Activated CD8-positive, alpha-beta memory T cell treated with anti-CD3 and anti-CD28 coated beads, Interleukin-2, amount 10 ng/mL, durations not matched to agents 7 days and 5 days (primary cell): ENCODE measurements at regions not wholly inside any gene's neighbourhood (a gene's known extent, or its start where the extent isn't known, plus 50 kb on each side); places are given as distances from the start of the nearest gene placed in this dataset.

Experiments
- ATAC-seq: fragments of 150-1000 bp; cut with Tn5 transposase; one replicate; pipeline ENCODE4 v1.10.0; 2021; ENCODE audit warnings: moderate library complexity
- CTCF ChIA-PET: fragments of 350-600 bp; sonication (Branson Sonifier 250); formaldehyde crosslinking; loops from one replicate; lab custom pipeline; 2021; ENCODE audit warnings: antibody characterized with exemption; lab: Charles Lee
- DNase-seq: peaks from one replicate; pipeline ENCODE4 v3.0.0-alpha.2; 2020
- H3K27ac Mint-ChIP-seq: one replicate; pipeline ENCODE4 v1.8.0; 2021; ENCODE audit warnings: mild to moderate bottlenecking, mixed read lengths
- H3K27me3 Mint-ChIP-seq: one replicate; pipeline ENCODE4 v1.8.0; 2021; ENCODE audit warnings: mixed read lengths
- H3K36me3 Mint-ChIP-seq: one replicate; pipeline ENCODE4 v1.8.0; 2021; ENCODE audit warnings: mild to moderate bottlenecking, mixed read lengths
- H3K4me1 Mint-ChIP-seq: one replicate; pipeline ENCODE4 v1.8.0; 2021; ENCODE audit warnings: mixed read lengths
- H3K4me3 Mint-ChIP-seq: one replicate; pipeline ENCODE4 v1.8.0; 2021; ENCODE audit warnings: mild to moderate bottlenecking, moderate library complexity, mixed read lengths
- H3K9me3 Mint-ChIP-seq: one replicate; pipeline ENCODE4 v1.8.0; 2022; ENCODE audit warnings: low read depth, mixed read lengths

DNA sequence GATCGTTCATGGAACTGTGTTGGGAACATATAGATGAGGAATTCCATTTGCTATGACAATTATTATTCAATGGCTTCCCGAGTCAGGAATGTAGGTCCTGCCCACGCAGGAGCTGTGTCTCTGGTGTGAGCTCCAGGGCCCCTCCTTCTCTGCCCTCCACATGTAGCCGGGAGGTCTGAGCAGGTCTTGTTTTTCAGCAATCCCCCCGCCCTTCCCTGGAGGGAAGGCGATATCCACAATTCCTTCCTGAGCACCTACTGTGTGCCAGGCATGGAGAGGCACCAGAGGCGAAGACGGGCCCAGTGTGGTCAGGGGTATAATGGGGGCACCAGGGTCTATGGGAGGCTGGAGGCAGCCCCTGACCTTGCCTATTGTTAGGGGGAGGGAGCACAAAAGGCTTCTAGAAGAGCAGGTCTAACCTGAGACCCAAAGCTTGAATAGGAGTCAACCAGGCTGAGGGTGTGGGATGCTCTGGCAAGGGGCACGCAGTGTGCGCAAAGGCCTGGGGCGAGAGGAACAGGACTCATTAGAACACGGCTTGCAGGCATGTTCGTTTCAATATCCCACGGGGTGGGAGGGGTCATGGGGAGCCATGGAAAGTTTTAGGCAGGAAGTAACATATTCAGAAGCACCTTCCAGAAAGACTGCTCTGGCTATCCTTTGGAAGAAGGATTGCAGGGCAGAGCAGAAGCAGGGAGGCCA lies 154.9 kb downstream of the C9orf50 start:
- Mint-ChIP-seq H3K4me1 (peaks cover 4% of the 10 kb centered on the region), H3K9me3 (no peaks in the 10 kb centered on the region), H3K36me3 (no peaks in the 10 kb centered on the region), H3K27me3 (no peaks in the 10 kb centered on the region), H3K27ac (no peak overlapping the region), H3K4me3 (no peak overlapping the region)
- CTCF ChIA-PET, result no interaction called here
- ATAC-seq, result no peak
- DNase-seq, result no peak

DNA sequence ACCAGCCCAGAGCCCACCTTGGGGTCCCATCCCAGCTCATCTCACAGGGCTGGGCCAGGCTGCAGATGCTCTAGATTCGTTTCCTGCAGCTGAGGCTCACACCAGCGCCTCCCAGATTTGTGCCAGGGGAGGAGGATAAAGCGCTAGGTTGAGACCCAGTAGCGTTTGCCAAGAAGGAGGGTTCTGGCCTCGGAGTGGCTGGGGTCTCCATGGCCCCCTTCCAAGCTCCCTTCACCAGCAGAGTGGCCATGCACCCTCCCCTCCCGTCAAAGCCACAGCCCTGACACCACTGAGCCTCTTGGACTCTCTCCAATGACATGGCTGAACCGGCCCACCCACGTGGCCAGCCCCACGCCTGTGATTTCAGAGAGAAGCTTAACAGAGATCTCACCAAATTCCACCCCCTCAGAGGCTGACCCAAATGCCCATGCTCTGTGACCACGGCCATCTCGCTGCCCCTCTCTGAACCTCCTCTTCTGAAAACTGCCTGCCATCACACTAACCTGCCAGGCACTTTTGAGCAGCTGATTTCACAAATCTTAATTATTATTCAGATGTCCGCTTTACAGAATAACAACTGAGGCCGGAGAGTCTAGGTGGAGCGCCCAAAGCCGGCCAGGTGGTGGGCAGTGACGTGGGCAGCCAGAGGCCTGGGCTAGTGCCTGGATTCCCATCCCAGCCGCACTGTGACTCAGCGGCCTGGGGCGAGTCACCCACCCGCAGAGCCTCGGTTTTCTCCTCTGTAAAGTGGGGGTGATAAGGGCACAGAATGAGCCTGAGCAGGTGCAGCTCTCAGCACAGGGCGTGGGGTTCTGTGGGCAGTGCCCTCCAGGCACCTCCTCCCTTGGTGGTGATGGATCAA lies 155.7 kb downstream of the C9orf50 start:
- CTCF ChIA-PET, result interaction anchor here (0.6 kb wide), 1 partner anchor 273 kb away, joined by 3 read pairs; no protein-coding TSS in a partner anchor
- Mint-ChIP-seq H3K36me3 (no peaks in the 10 kb centered on the region), H3K9me3 (no peaks in the 10 kb centered on the region), H3K4me3 (no peak overlapping the region), H3K27me3 (no peaks in the 10 kb centered on the region), H3K27ac (no peak overlapping the region), H3K4me1 (peaks cover 7% of the 10 kb centered on the region)
- ATAC-seq, result no peak
- no peak for DNase-seq

DNA sequence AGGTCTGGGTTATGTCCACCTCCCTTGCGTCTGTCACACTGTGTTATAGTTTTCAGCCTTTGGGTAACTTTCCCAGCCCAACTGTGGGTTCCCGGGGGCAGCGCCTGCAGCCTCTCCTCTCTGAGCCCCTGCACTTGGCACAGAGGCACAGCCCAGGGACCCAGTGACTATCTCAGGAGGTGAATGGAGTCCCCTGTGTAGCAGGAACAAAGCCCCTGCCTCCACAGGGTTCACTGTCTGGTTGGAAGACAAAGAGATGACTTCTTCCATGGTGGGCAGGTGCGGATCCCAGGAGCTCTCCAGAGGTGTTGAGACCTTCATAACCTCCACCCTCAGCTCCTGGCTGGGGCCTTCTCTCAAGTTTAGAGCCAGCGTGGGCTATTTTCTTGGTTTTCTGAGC lies 156.9 kb downstream of the C9orf50 start:
- CTCF ChIA-PET, result no interaction called here
- Mint-ChIP-seq H3K9me3 (no peaks in the 10 kb centered on the region), H3K27me3 (no peaks in the 10 kb centered on the region), H3K27ac (no peak overlapping the region), H3K4me1 (peaks cover 14% of the 10 kb centered on the region), H3K36me3 (no peaks in the 10 kb centered on the region), H3K4me3 (no peak overlapping the region)
- DNase-seq (no peak), ATAC-seq (no peak)

DNA sequence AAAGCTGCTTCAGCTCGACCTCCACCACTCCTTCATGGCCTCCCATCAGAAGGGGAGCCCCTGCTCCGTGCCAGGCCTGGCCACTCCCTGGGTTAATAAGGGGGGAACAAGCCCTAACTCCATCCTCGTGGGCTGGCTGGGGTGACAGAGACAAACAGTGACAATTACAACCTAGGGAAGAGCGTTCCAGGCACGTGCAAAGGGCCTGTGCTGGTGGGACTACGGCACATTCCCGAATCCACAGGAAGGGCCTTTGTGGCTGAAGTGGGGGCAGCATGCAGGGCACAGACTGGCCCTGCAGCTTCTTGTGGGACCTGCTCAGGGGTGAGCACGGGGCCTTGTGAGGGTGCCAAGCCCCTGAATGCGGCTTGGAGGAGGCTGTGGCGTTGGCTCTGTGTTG lies 157.4 kb downstream of the C9orf50 start:
- DNase-seq (no peak), ATAC-seq (no peak)
- no peaks in the 10 kb centered on the region for H3K27me3 Mint-ChIP-seq
- H3K4me3 Mint-ChIP-seq, result no peak overlapping the region
- CTCF ChIA-PET, result no interaction called here
- no peak overlapping the region for H3K27ac Mint-ChIP-seq
- H3K9me3 Mint-ChIP-seq, result no peaks in the 10 kb centered on the region
- H3K36me3 Mint-ChIP-seq, result no peaks in the 10 kb centered on the region
- peaks cover 19% of the 10 kb centered on the region for H3K4me1 Mint-ChIP-seq

DNA sequence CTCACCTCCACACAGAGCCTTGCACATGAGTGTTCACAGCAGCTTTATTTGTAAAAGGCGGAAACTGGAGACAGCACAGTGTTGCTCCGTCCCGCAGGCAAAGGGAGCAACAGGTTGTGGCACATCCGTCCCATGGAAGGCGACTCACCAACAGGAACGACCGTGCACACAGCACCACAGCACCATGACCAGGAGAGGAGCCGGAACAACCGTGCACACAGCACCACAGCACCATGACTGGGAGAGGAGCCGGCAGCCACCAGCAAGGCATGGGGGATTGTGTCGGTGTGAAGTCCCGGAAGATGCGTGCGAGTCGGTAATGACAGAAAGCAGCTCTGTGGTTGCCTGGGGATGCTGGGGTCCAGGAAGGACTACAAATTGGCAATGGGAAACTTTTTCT lies 158.5 kb downstream of the C9orf50 start:
- Mint-ChIP-seq H3K36me3 (no peaks in the 10 kb centered on the region), H3K4me1 (peaks cover 30% of the 10 kb centered on the region), H3K4me3 (no peak overlapping the region), H3K27ac (no peak overlapping the region), H3K9me3 (no peaks in the 10 kb centered on the region), H3K27me3 (no peaks in the 10 kb centered on the region)
- ATAC-seq (no peak), DNase-seq (no peak)
- CTCF ChIA-PET, result interaction anchor here (0.8 kb wide), 1 partner anchor 20 kb away, joined by 3 read pairs; no protein-coding TSS in a partner anchor

DNA sequence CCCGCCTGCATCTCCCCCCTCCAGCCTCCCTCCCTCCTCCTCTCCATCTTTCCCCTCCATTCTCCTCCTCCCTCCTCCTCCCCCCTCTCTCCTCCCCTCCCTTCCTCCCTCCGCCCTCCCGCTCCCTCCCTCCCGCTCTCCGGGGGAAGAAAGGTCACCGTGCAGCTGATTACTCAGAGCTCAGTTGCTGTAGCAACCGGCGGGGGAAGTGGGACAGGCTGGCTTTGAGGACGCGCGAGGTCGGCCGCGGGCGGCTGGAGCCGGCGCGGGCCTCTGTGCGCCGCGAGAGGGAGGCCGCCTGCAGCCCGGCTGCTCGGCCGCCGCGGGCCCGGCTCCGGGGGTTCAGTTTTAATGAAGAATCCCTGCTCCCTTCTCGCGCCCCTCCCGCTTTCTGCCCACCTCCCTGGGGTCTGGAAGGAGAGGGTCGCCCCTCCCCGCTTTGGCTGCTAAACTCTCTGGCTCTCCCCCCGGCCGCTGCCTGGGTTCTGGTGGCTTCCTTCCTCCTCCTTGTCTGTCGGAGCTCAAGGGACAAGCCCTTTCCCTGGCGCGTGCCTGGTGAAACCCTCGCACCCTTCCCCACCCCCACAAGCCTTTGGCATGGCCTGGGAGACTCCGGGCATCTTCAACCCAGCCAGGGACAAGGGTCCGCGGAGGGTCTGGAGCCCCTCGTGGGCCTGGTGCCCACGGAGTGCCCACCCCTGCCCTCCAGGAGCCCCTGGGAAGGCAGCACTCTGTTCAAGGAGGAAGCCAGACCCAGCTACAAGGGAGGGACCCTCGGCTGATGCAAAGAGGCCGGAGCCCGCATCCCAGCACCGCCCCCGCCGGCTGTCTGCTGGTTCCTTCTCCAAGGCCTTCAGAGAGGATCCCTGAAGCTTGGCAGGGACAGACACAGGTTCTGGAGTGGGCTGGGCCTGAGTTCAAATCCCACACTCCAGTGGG lies 160.3 kb downstream of the C9orf50 start:
- H3K27ac Mint-ChIP-seq, result peak overlapping the region; percentile 87
- H3K27me3 Mint-ChIP-seq, result no peaks in the 10 kb centered on the region
- CTCF ChIA-PET, result interaction anchor here (0.8 to 2.0 kb wide), 8 partner anchors 13 to 329 kb away, joined by 3 to 6 read pairs (median 3); no protein-coding TSS in a partner anchor
- no peaks in the 10 kb centered on the region for H3K9me3 Mint-ChIP-seq
- peaks cover 37% of the 10 kb centered on the region for H3K4me1 Mint-ChIP-seq
- DNase-seq (peak; percentile 94), ATAC-seq (peak; percentile 83)
- peak overlapping the region; percentile 60 for H3K4me3 Mint-ChIP-seq
- no peaks in the 10 kb centered on the region for H3K36me3 Mint-ChIP-seq

DNA sequence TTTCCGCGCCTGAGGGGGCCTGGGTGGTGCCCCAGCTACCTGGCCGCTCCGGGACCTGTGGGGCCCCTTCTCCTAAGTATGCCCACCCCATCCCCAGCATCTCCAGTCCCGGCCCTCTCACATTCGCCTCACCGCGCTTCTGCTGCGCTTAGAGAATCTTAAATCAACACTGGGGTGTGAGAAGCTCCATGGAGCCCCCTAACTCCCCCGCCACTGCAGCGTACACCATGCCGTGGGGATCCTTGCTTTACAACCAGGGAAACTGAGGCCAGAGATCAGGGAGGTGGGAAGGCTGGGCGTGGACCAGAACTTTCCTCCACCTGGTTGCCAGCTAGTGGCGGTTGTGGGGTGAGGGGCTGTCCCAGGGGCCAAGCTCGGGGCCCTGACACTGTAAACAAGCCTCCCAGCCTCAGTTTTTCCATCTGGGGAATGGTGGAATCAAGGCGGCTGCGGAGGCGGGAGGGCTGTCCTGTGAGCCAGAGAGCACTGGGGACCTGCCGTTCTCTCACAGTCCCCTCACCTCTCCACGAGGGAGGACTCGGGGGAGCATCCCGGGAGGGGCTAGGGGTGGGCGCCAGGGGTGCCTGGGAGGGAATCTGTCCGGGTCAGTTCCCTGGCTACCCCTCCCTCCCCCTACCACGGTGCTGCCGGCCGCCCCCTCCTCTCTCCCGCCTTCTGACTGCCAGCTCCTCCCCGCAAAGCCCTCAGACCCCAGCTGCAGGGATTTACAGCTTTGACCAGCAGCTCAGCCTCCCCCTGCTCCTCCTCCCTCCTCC lies 161.2 kb downstream of the C9orf50 start:
- no peaks in the 10 kb centered on the region for H3K27me3 Mint-ChIP-seq
- H3K27ac Mint-ChIP-seq, result no peak overlapping the region
- DNase-seq, result peak; percentile 57
- H3K4me1 Mint-ChIP-seq, result peaks cover 37% of the 10 kb centered on the region
- H3K9me3 Mint-ChIP-seq, result no peaks in the 10 kb centered on the region
- peak; percentile 31 for ATAC-seq
- H3K4me3 Mint-ChIP-seq, result no peak overlapping the region
- CTCF ChIA-PET, result interaction anchor here (0.9 to 2.0 kb wide), 8 partner anchors 14 to 328 kb away, joined by 3 to 7 read pairs (median 4); no protein-coding TSS in a partner anchor
- H3K36me3 Mint-ChIP-seq, result no peaks in the 10 kb centered on the region

DNA sequence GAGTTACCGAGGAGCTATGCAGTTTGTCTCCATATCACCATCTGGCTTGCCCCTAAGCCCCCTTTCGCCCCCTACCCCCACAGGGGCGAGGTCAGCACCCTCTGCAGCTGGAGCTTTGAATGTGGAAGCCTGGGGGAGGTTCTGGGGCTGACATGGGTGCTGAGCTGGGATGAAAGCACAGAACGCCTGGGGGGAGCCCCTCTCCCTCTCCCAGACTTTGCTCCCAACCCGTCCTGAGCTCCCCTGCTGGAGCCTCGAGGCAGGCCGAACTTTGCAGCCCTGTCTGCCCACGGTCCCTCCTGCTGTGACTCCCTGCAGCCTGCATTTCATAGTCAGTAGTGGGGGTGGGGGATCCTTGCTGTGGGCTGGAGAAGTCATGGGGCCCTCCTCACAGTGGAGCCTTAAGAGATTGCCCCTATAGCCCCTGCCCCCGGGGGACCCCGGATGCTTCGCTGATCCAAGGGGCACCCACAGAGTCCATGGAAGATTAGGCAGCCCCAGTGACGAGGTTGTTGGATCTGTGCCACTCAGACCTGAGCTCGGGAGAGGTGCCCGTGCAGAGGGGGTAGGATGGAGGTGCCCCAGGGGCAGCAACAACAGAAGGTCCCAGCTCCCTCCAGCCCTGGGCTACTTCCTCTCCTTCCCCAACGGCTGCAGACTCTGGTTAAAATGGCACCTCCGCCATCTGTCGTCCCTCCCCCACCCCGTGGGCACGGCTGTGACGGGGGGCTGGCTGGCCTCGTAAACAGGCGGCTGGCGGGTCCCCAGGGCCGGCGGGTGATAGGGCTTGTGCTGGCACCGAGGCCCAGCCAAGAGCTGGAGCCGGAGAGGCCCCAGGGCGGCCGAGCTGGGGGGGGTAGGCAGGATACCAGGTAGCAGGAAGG lies 162.0 kb downstream of the C9orf50 start:
- no peaks in the 10 kb centered on the region for H3K9me3 Mint-ChIP-seq
- H3K4me3 Mint-ChIP-seq, result peak overlapping the region; percentile 52
- ATAC-seq (no peak), DNase-seq (peak; percentile 50)
- no peaks in the 10 kb centered on the region for H3K36me3 Mint-ChIP-seq
- peaks cover 37% of the 10 kb centered on the region for H3K4me1 Mint-ChIP-seq
- CTCF ChIA-PET, result interaction anchor here (0.9 to 2.0 kb wide), 5 partner anchors 25 to 327 kb away, joined by 3 to 7 read pairs (median 5); no protein-coding TSS in a partner anchor
- no peaks in the 10 kb centered on the region for H3K27me3 Mint-ChIP-seq
- H3K27ac Mint-ChIP-seq, result peak overlapping the region; percentile 86

DNA sequence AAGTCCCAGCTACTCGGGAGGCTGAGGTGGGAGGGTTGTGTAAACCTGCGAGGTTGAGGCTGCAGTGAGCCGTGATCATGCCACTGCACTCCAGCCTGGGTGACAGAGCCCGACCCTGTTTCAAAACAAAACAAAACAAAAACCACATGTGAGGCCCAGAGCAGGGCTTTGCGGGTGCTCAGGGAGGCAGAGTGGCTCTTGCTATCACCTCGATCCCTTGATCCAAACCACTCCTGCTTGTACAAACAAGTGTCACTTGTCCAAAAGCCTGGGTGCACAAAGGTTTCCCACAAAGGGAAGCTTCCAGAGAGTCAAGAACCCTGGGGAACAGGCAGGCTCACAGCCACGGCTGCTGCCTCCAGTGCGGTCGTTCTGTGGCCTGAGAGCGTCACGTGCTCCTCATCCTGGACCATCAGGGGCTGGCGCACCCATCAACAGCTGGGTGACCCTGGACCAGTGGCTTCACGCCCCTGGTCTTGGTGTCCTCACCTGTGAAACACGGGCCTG lies 162.7 kb downstream of the C9orf50 start:
- Mint-ChIP-seq H3K27ac (peak overlapping the region; percentile 86), H3K9me3 (no peaks in the 10 kb centered on the region), H3K36me3 (no peaks in the 10 kb centered on the region), H3K4me1 (peaks cover 37% of the 10 kb centered on the region), H3K4me3 (peak overlapping the region; percentile 52), H3K27me3 (no peaks in the 10 kb centered on the region)
- DNase-seq, result peak; percentile 89
- peak; percentile 65 for ATAC-seq
- CTCF ChIA-PET, result interaction anchor here (0.9 to 2.0 kb wide), 5 partner anchors 26 to 327 kb away, joined by 3 to 7 read pairs (median 5); no protein-coding TSS in a partner anchor

DNA sequence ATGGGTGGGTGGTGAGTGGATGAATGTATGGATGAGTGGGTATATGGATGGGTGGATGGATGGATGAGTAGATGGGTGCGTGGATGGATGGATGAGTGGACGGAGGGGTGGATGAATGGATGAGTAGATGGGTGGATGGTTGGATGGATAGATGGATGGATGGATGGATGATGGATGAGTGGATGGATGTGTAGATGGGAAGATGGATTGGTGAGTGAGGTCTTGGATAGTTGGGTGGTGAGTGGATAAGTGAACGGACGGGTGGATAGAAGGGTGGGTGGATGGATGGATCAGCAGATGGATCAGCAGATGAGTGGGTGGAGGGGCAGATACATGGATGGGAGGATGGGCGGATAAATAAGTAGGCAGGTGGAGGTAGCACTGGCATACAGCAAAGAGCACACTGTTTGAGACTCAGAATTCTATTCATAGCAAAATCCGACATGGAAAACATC lies 163.5 kb downstream of the C9orf50 start:
- Mint-ChIP-seq H3K4me3 (no peak overlapping the region), H3K36me3 (no peaks in the 10 kb centered on the region), H3K27ac (no peak overlapping the region), H3K4me1 (peaks cover 37% of the 10 kb centered on the region), H3K27me3 (no peaks in the 10 kb centered on the region), H3K9me3 (no peaks in the 10 kb centered on the region)
- DNase-seq, result no peak
- CTCF ChIA-PET, result no interaction called here
- ATAC-seq, result no peak

DNA sequence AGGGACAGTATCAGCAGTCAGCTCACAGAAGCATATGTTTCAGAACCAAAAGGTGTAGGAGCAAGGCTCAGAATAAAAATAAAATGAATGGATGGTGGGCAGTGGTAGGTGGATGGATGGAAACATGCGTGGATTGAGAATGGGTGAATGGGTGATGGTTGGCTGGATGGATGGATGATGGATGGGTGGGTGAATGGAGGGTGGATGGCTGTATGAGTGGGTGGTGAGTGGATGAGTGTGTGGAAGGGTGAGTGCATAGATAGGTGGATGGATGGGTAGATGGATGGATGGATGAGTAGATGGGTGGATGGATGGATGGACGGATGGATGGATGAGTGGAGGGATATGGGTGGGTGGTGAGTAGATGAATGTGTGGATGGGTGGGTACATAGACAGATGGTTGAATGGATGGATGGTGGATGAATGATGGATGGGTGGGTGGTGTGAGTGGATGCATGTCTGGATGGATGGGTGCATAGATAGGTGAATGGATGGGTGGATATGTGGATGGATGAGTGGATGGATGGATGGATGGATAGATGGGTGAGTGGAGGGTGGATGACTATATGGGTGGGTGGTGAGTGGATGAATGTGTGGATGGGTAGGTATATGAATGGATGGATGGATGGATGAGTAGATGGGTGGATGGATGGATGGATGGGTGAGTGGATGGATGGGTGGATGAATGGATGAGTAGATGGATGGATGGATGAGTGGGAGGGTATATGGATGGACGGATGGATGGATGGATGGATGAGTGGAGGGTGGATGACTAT lies 164.2 kb downstream of the C9orf50 start:
- CTCF ChIA-PET, result no interaction called here
- Mint-ChIP-seq H3K27ac (no peak overlapping the region), H3K4me1 (peaks cover 37% of the 10 kb centered on the region), H3K27me3 (peaks cover 1% of the 10 kb centered on the region), H3K4me3 (no peak overlapping the region), H3K9me3 (no peaks in the 10 kb centered on the region), H3K36me3 (no peaks in the 10 kb centered on the region)
- ATAC-seq (no peak), DNase-seq (no peak)
